Endothelial cell of umbilical vein (primary cell): ENCODE measurements at regions not wholly inside any gene's neighbourhood (a gene's known extent, or its start where the extent isn't known, plus 50 kb on each side); places are given as distances from the start of the nearest gene placed in this dataset.

ENCODE experiments used
- BruUV-seq: library from RNA; stranded (reverse); fragments of 400-500 nt; replicated peaks from 2 replicates; lab custom pipeline; 2021; lab: Mats Ljungman, UMichigan
- CTCF ChIA-PET: fragments of 300-600, 350-600 bp; sonication (Branson Sonifier 250); formaldehyde crosslinking; loops from one replicate; lab custom pipeline; 2021; ENCODE audit warnings: antibody characterized with exemption, inconsistent platforms; lab: Charles Lee
- POLR2A ChIA-PET: fragments of 300-600, 350-600 bp; sonication (Branson Sonifier 250); formaldehyde crosslinking; loops from one replicate; lab custom pipeline; 2021; ENCODE audit warnings: antibody characterized with exemption, inconsistent platforms; lab: Charles Lee
- DNase-seq: peaks from one replicate; pipeline ENCODE4 v3.0.0-alpha.2; 2011; ENCODE audit warnings: low read depth, low spot score
- FAIRE-seq: peaks from 2 replicates; lab custom pipeline; 2011; peaks lifted over from hg19 to GRCh38; lab: Jason Lieb, UNC
- H2AFZ ChIP-seq: 2 replicates; pipeline ENCODE4 v1.6.0; 2012; ENCODE audit warnings: low read depth, low read length, control low read depth, inconsistent platforms
- H3K27ac ChIP-seq: 2 replicates; pipeline ENCODE4 v1.5.1; 2011; ENCODE audit warnings: low read depth, mild to moderate bottlenecking, control low read depth, low read length, moderate library complexity; ENCODE audit not compliant: insufficient read depth
- H3K27me3 ChIP-seq, 2 experiments: 2 replicates each; pipeline versions ENCODE4 v1.6.0 to v1.6.1; 2011; ENCODE audit warnings: low read length in 2 of 2, mixed read lengths in 1 of 2; ENCODE audit not compliant: control insufficient read depth in 2 of 2, insufficient read depth in 2 of 2
- H3K36me3 ChIP-seq, 2 experiments: 2 replicates in 1 of 2; 3 replicates in 1 of 2; pipeline ENCODE4 v1.5.1; 2011; ENCODE audit warnings: low read length in 2 of 2, mild to moderate bottlenecking in 1 of 2, moderate library complexity in 1 of 2; ENCODE audit not compliant: control insufficient read depth in 2 of 2, insufficient read depth in 2 of 2; ENCODE audit errors: extremely low read depth in 1 of 2
- H3K4me1 ChIP-seq: 3 replicates; pipeline ENCODE4 v1.5.1; 2011; ENCODE audit warnings: mild to moderate bottlenecking, low read length; ENCODE audit not compliant: control insufficient read depth, insufficient read depth; ENCODE audit errors: extremely low read depth
- H3K4me2 ChIP-seq: 2 replicates; pipeline ENCODE4 v1.6.1; 2011; ENCODE audit warnings: low read length, control low read depth, mixed read lengths; ENCODE audit not compliant: insufficient read depth
- H3K4me3 ChIP-seq, 3 experiments: fragments of 200-600 bp in 1 of 3; sonication (generic), shearing (Covaris generic) in 1 of 3; replicated peaks in 1 of 3; 2 replicates each; pipeline ENCODE4 v1.5.1; 2011 to 2016; ENCODE audit warnings: control low read depth in 3 of 3, low read length in 3 of 3, mild to moderate bottlenecking in 2 of 3, inconsistent platforms in 1 of 3, low read depth in 1 of 3, moderate library complexity in 1 of 3; ENCODE audit not compliant: insufficient read depth in 1 of 3
- H3K79me2 ChIP-seq: 2 replicates; pipeline ENCODE4 v1.6.0; 2012; ENCODE audit warnings: low read length, inconsistent platforms; ENCODE audit not compliant: control insufficient read depth, insufficient read depth
- H3K9ac ChIP-seq: replicated peaks from 2 replicates; pipeline ENCODE3; 2011; ENCODE audit warnings: low read length, control low read depth; ENCODE audit not compliant: insufficient read depth; ENCODE audit errors: extremely low read depth
- H3K9me1 ChIP-seq: replicated peaks from 3 replicates; pipeline ENCODE4 v1.6.0; 2011; ENCODE audit warnings: mild to moderate bottlenecking, low read length; ENCODE audit not compliant: control insufficient read depth, insufficient read depth; ENCODE audit errors: extremely low read depth
- H3K9me3 ChIP-seq: replicated peaks from 2 replicates; pipeline ENCODE4 v1.5.1; 2012; ENCODE audit warnings: low read length, inconsistent platforms; ENCODE audit not compliant: control insufficient read depth, insufficient read depth
- H4K20me1 ChIP-seq: replicated peaks from 2 replicates; pipeline ENCODE3; 2011; ENCODE audit warnings: mild to moderate bottlenecking, low read length; ENCODE audit not compliant: control insufficient read depth, insufficient read depth; ENCODE audit errors: extremely low read depth
- EZH2 ChIP-seq: IDR thresholded peaks from 2 replicates; pipeline ENCODE4 v1.6.1; 2012; ENCODE audit warnings: borderline replicate concordance, low read depth, mild to moderate bottlenecking, moderate library complexity, low read length, inconsistent platforms; ENCODE audit not compliant: severe bottlenecking
- FOS ChIP-seq: IDR thresholded peaks from 2 replicates; pipeline ENCODE4 v1.6.1; 2011; ENCODE audit warnings: mild to moderate bottlenecking, low read length, moderate library complexity, borderline replicate concordance; ENCODE audit not compliant: insufficient read depth
- GATA2 ChIP-seq: IDR thresholded peaks from 2 replicates; pipeline ENCODE4 v1.7.0; 2011; ENCODE audit warnings: low read depth, mild to moderate bottlenecking, moderate library complexity, mixed read lengths, low read length; ENCODE audit not compliant: insufficient read length, insufficient read depth
- POLR2A ChIP-seq: IDR thresholded peaks from 2 replicates; pipeline ENCODE4 v1.6.1; 2012; ENCODE audit warnings: low read depth, mild to moderate bottlenecking, control low read depth, low read length
- dilution Hi-C: fragments of 300-500 bp; cut with MboI; formaldehyde crosslinking; loops from one replicate; pipeline ENCODE4 v1.15.0; 2019; ENCODE audit warnings: low sequenced_read_pairs; ENCODE audit not compliant: extremely low pct_ligation_motif_present
- intact Hi-C: fragments of 100-400 bp; cut with micrococcal nuclease; formaldehyde crosslinking; loops from one replicate; pipeline ENCODE4 v1.10.0; 2022
- TF ChIP-seq, protein P1 (sequence below): IDR thresholded peaks from 2 replicates; pipeline ENCODE4 v1.6.1; 2011; ENCODE audit not compliant: insufficient read depth, insufficient read length
- TF ChIP-seq, protein P2 (sequence below), 2 donors: IDR thresholded peaks; 1 replicate in 1 of 2; 2 replicates in 1 of 2; pipeline ENCODE4 v1.5.1; 2011; ENCODE audit warnings: low read length in 2 of 2, mild to moderate bottlenecking in 2 of 2, moderate library complexity in 2 of 2, control low read depth in 1 of 2, inconsistent platforms in 1 of 2, low read depth in 1 of 2; ENCODE audit not compliant: insufficient read depth in 1 of 2; ENCODE audit errors: extremely low read depth in 1 of 2

DNA sequence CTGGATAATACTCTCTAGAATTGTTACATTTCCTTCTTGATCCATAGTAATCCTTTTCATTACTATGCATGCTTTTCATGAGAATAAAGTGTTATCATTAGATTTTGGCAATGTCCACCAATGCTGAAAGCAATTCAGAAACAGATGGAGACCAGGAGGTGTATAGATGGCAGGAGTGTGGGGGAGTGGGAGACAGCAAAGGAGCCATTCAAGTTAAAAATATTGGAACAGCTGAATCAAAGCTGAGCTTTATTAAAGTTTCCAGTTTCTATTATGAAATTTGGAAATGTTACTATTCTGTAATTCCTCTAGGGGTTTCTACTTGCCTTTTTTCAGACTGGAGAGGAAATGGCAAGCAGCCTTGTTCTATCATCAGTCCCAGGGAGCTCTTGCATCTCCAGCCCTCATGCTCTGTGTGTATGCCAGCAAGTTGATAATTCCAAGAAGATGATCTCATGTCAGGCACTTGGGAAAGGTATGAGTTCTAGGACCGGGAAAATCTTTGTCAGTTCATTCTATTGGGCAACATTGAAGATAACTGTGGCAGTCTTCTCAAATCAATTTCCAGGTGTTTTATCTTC lies 228.0 kb downstream of the CD109 start:
- Histone ChIP-seq H2AFZ (no peak overlapping the region), H3K36me3 (no peaks in the 10 kb centered on the region), H3K4me2 (no peak overlapping the region), H3K79me2 (no peaks in the 10 kb centered on the region), H3K27me3 (peaks cover 0 to 2% of the 10 kb centered on the region in 2 experiments), H4K20me1 (no peaks in the 10 kb centered on the region), H3K9me1 (no peaks in the 10 kb centered on the region), H3K27ac (no peak overlapping the region), H3K9me3 (no peaks in the 10 kb centered on the region), H3K4me3 (no peak overlapping the region), H3K9ac (no peak overlapping the region), H3K4me1 (no peaks in the 10 kb centered on the region)
- ChIA-PET POLR2A (no interaction called here), CTCF (no interaction called here)
- dilution Hi-C loops (no loop called here), intact Hi-C loops (no loop called here)
- no TSS peak for BruUV-seq
- DNase-seq (no peak), FAIRE-seq (no peak)
- TF ChIP-seq GATA2 (no peak), FOS (no peak), POLR2A (no peak), EZH2 (no peak)
- TF ChIP-seq, protein P1, sequence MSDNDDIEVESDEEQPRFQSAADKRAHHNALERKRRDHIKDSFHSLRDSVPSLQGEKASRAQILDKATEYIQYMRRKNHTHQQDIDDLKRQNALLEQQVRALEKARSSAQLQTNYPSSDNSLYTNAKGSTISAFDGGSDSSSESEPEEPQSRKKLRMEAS, result no peak
- TF ChIP-seq, protein P2, sequence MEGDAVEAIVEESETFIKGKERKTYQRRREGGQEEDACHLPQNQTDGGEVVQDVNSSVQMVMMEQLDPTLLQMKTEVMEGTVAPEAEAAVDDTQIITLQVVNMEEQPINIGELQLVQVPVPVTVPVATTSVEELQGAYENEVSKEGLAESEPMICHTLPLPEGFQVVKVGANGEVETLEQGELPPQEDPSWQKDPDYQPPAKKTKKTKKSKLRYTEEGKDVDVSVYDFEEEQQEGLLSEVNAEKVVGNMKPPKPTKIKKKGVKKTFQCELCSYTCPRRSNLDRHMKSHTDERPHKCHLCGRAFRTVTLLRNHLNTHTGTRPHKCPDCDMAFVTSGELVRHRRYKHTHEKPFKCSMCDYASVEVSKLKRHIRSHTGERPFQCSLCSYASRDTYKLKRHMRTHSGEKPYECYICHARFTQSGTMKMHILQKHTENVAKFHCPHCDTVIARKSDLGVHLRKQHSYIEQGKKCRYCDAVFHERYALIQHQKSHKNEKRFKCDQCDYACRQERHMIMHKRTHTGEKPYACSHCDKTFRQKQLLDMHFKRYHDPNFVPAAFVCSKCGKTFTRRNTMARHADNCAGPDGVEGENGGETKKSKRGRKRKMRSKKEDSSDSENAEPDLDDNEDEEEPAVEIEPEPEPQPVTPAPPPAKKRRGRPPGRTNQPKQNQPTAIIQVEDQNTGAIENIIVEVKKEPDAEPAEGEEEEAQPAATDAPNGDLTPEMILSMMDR (IDR thresholded peaks at IDR 0.05; ENCODE audit: extremely low read depth in 1 of 2, insufficient read depth in 1 of 2, low read depth in 1 of 2, low read length in 2 of 2), result no peak
